GM21423 (cell line): ENCODE measurements at regions not wholly inside any gene's neighbourhood (a gene's known extent, or its start where the extent isn't known, plus 50 kb on each side); places are given as distances from the start of the nearest gene placed in this dataset.
"Not testable (repeated sequence)": the region's sequence is repeated elsewhere in the genome, so short reads cannot be mapped to it uniquely, and the experiment has no call there.

Experiments used
- ATAC-seq: cut with Tn5 transposase; IDR thresholded peaks from one replicate; pipeline ENCODE4 v1.9.1; 2021; ENCODE audit warnings: mild to moderate bottlenecking, moderate library complexity; ENCODE audit not compliant: unreplicated experiment

- ATAC-seq, result no peak
Measured at GRCh38 chr4:23413631-23414030, 476.2 kb downstream of the PPARGC1A start.

DNA sequence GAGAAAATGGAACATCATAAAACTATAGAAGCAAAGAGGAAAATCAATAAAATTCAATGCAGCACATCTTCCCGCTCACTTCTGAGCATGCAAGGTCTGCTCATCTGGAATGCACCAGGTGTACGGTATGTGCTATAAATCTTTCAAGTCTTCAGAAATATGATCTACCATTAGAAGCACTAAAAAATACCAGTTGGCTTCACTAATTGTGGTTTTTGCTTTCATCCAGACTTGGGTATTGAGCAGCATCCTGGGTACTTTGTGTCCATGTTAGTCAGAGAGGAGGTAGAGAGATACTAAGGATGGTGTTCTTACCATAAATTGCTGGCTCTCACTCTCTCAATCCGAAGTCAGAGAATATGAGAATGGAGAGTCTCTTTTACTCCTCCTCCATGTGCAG, 477.1 kb downstream of the PPARGC1A start:
- ATAC-seq, result no peak

GRCh38 chr4:23408913-23409312, 480.9 kb downstream of the PPARGC1A start:
- ATAC-seq, result not testable (repeated sequence)

DNA sequence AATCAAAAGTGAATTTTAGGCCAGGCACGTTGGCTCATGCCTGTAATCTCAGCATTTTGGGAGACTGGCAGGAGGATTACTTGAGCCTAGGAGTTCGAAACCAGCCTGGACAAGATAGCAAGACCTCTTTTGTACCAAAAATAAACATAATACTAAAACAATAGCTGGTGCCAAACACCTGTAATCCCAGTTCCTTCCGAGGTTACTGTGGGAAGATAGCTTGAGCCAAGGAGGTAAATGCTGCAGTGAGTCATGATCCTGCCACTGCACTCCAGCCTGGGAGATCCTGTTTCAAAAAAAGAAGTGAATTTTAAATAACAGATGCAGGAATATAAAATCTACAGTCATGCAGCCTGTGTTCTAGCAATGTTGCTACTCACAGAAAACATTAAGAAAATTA, 488.3 kb downstream of the PPARGC1A start:
- ATAC-seq, result no peak

GRCh38 chr4:23392860-23393458, 496.9 kb downstream of the PPARGC1A start:
- no peak for ATAC-seq

- no peak for ATAC-seq
Measured at GRCh38 chr4:23390246-23390645, 499.6 kb downstream of the PPARGC1A start.

DNA sequence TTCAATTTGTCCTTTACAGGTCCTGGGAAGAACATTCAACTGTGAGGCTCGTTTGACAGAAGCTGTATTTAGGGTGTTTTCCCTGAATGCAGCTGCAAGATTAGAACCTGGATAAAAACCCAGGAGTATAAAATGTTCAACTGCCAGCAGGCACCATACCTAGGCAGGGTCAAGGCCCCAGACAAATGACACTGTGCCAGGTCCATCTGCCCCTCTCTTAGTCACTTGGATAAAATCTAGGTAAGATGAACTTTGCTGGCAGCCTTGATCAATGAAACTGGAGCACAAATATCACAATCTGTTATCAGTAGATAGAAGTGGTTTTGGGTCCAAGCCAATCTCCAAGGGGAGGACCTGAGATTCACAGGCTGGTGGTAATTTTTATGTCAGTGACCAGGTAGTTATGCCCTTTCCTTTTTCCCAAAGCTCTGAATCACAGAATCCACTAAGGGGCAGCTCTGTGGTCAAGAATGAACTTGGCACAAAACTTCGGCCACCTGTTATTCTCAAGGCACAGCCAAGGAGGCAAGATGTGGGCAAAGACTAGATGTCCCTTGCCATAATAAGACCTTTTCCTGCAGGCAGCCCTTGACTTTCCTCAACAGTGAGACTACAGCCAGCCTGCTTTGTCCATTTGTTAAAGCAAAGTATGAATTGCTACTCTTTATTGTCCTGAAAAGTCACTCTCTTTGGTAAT, 501.0 kb downstream of the PPARGC1A start:
- ATAC-seq, result no peak

DNA sequence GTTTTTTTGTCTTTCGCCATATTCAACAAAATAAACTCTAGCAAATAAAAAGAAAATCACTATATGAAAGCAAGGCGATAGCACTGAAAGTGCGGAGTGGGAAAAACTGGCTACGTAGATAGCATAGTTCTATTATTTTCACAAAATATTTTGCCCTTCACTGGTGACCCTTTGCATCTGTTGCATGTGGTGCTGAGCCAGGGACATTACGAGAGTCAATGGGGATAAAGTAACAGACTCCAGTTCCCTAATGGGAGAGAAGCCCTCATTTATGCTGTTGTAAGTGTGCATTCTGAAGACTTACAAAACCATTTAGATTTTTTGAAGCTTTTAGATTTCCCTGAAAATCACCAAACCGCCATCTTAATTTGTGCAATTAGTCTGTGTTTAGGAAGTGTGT, 501.6 kb downstream of the PPARGC1A start:
- ATAC-seq, result no peak

- ATAC-seq, result no peak
Measured at GRCh38 chr4:23384741-23385140, 505.1 kb downstream of the PPARGC1A start.

DNA sequence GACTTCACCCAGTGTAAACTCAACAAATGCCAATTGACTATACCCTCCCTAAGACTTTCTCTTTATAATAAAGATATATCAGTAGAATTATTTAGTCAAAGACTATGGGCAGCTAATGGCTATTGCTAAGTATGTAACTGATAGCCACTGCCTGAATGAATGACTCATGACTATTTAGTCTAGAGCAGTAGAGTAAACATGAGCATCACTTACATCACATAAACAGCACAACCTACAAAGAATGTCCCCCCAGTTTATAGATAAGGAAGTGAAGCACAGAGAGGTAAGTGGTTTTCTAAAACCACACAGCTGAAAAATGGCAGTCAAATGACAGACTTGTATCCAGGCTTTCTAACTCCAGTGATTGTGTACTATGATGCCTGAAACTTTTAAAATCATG, 507.0 kb downstream of the PPARGC1A start:
- no peak for ATAC-seq

- ATAC-seq, result no peak
Measured at GRCh38 chr4:23374259-23374658, 515.6 kb downstream of the PPARGC1A start.

- no peak for ATAC-seq
Measured at GRCh38 chr4:23373261-23373660, 516.6 kb downstream of the PPARGC1A start.

DNA sequence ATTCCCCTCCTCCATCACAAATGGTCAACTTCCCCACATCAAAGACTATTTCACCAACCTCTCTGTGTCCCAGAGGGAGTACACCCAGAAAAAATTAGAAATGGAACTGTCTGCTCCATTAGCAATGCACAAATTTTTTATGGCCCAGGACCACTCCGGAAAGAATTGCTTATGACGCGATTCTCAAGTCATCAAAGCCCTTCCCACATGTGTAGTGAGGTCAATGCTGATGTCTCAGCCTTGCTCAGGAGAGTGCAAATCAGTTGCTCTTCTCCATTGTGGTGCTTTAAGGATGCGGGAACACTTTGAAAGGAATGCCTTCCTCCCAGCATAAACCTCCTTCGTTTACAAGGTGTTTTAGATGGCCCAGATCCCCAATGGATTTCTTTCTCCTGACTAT, 518.3 kb downstream of the PPARGC1A start:
- no peak for ATAC-seq

DNA sequence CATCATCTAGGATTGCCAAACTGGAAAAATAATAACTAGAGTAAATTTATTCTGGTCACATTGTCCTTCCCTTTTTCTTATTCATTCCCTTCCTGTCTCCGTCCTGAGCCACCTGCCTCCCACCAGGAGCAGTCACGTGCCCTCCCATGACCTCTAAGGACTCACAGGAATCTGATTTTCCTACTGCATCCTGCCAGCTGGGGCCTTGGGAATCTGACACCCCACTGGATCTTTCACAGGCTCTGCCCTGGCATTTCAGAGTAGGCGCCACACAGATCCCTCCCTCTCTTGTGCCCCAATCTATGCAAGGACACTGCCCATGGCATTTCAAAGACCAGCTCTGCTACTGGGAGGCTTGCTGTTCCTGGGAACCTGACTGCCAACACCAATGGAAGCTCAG, 520.5 kb downstream of the PPARGC1A start:
- no peak for ATAC-seq

- no peak for ATAC-seq
Measured at GRCh38 chr4:23368081-23368697, 521.7 kb downstream of the PPARGC1A start.

- ATAC-seq, result no peak
Measured at GRCh38 chr4:23366557-23366906, 523.3 kb downstream of the PPARGC1A start.

- no peak for ATAC-seq
Measured at GRCh38 chr4:23365871-23366556, 523.8 kb downstream of the PPARGC1A start.

DNA sequence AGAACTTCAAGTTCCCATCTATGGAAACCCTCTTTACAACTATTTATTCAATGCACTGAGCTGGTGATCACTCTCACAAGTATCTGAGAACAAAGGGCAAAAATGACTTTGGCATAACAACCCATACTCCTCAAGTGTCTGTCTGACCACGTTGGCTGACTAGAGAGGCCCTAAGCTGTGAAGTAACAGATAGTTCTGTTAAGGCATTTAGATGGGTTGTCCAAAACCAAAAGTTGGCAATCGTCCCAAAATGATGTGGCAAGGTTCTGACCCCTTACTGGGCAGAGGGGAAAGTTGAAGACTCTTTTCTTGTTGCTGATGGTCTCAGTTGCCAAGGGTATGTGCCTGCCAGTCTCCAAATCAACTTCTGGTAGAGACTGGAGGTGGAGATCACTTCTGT, 524.8 kb downstream of the PPARGC1A start:
- ATAC-seq, result no peak

- ATAC-seq, result no peak
Measured at GRCh38 chr4:23364167-23364566, 525.7 kb downstream of the PPARGC1A start.

DNA sequence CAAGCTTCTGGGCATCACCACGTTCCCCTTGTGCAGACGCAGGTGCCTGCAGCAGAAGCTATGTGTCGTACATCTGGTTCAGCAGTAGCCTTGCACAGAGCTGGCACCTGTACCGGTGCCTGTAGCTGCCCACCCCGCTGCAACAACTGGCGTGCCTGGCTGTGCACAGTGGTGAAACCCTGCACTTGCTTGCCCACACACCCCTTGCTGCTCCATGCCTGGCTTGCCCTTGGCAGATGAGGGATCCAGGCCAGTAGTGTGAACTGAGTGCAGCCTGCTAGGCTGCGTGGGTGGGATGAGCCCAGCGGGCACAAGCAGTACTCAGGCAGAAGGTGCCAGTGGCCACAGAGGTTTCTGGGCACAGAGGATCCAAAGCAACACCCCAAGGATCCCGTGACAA, 528.4 kb downstream of the PPARGC1A start:
- no peak for ATAC-seq

DNA sequence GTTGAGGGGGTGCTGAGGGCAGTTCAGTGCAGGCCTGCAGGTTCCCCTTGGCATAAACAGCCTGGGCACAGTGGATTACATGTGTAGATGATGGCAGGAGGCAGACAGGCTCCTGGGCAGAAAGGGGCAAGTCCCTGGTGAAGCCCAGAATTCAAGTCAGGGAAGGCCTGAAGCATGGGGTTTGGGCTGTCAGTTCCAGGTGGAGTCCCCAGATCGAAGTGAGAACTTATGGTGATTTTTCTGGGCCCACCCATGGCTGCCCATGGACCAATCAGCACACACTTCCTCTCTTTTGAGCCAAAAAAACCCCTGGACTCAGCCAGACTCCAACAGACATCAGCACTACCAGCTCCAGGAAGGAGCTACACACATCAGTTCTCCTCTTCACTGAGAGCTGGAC, 529.1 kb downstream of the PPARGC1A start:
- ATAC-seq, result no peak

DNA sequence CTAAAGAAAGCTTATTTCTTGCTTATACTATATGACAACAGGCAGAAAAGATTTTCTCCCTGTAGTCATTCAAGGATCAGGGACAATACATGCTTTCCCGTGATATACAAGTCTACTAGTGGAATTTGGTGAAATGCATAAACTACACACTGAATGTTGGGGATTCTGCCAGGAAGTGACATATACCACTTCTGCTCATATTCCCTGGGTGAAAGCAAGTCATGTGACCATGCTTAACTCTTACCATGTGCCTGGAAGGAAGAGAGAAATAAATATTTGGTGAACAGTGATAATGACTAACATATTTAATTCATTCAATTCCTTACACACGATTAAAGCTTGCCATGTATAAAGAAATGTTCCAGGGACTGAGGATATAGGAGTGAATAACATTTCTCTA, 534.6 kb downstream of the PPARGC1A start:
- ATAC-seq, result no peak
